ENCODE measurements at regions not wholly inside any gene's neighbourhood (a gene's known extent, or its start where the extent isn't known, plus 50 kb on each side); places are given as distances from the start of the nearest gene placed in this dataset.
"Not testable (repeated sequence)": the region's sequence is repeated elsewhere in the genome, so short reads cannot be mapped to it uniquely, and the experiment has no call there.

- DNase-seq (ENCODE audit: low read depth), result peak; percentile 88
Observed at GRCh38 chr13:48808683-48809082, 155.0 kb downstream of the CYSLTR2 start.

- DNase-seq (ENCODE audit: low read depth), result no peak
Observed at GRCh38 chr13:48810013-48810412, 156.3 kb downstream of the CYSLTR2 start.

GRCh38 chr13:48813518-48813917 lies 159.8 kb downstream of the CYSLTR2 start:
- DNase-seq (ENCODE audit: low read depth), result no peak

- DNase-seq (ENCODE audit: low read depth), result peak; percentile 75
Observed at GRCh38 chr13:48816700-48817099, 159.0 kb upstream of the FNDC3A start.

DNA sequence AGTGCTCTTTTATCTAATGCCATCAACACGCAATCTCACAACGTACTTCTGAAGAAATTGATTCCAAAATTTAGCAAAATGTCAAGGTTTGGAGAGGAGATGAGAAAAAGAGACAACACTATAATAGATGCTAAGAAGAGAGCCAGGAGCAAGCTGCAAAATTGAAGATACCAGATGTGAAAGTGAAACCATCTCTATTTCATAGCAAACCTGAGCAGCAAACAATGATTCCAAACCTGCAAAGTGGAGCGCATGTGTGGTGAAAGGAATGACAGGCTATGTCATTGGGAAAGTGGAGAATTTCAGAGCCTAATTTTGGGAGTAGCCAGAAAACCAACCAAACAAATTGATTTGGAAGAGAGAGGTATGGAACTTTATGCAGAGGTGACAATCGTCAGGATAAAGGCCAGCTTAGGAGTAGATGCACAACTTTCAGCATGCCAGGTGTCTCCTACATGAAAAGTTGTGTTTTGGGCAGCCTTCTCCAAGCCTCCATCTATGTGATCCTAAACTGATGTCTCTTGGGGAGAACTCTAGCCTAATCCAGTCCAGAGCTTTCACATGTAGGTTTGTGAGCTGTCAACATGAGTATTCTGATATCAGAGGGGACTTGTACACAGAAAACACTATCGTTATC lies 158.4 kb upstream of the FNDC3A start:
- peak; percentile 12 for DNase-seq (ENCODE audit: low read depth)

DNA sequence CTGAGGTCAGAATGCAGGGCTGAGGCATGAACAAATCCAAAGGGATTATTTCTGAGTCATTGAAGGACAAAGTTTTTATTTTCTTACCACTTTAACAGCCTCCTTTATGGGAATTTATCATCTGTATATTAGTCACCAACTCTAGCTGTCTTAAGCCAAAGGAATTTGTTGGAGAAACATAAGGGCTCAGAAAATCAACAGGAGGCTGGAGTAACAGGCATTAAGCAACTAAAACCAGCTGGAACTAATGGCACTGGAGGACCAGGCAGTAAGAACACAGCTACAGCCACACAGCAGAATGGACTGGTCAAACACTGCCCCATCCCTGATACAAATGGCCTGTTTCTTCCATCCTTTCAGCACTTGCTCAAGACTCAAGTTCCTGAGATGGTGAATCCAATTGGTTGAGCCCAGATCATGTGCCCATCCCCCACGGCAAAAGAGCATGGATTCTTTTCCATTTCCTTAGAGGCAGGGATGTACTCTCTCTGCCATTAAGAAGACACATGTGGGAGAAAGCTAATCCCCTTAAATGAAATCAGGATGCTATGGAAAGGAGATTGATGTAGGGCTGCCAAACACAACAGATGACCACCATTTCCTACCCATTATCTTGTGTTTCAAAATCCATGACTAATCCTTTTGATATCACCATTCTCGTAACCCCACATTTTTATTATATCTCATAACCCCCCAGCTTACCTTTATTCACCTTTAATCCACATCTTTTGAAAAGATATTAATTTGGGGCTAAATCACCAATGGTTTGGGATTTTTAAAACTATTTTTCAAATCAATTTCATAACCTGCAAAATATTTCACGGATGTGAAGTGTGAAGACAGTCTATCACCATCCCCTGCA lies 157.0 kb upstream of the FNDC3A start:
- peak; percentile 99 for DNase-seq (ENCODE audit: low read depth)

DNA sequence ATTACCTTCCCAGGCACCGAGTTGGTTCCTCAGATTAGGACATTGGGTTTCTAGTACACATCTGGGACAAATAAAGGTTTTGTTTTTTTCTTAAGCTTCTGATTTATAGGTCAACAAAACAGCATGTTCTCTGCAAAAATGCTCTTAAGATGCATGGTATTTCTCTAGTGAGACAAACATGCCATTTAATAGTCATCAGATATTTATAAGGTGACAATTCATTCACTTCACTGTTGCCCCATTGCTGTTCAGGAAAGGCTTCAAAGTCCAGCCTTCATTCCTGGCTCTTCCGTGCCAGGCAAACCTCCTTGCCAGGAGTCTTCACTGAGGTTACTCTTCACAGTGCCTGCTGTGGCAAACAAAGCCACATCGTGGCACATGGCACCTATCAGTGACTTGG lies 156.3 kb upstream of the FNDC3A start:
- DNase-seq (ENCODE audit: low read depth), result no peak

GRCh38 chr13:48819899-48820298 lies 155.8 kb upstream of the FNDC3A start:
- DNase-seq (ENCODE audit: low read depth), result no peak

GRCh38 chr13:48823526-48823925 lies 152.2 kb upstream of the FNDC3A start:
- not testable (repeated sequence) for DNase-seq (ENCODE audit: low read depth)

- DNase-seq (ENCODE audit: low read depth), result no peak
Observed at GRCh38 chr13:48826039-48826438, 149.7 kb upstream of the FNDC3A start.

DNA sequence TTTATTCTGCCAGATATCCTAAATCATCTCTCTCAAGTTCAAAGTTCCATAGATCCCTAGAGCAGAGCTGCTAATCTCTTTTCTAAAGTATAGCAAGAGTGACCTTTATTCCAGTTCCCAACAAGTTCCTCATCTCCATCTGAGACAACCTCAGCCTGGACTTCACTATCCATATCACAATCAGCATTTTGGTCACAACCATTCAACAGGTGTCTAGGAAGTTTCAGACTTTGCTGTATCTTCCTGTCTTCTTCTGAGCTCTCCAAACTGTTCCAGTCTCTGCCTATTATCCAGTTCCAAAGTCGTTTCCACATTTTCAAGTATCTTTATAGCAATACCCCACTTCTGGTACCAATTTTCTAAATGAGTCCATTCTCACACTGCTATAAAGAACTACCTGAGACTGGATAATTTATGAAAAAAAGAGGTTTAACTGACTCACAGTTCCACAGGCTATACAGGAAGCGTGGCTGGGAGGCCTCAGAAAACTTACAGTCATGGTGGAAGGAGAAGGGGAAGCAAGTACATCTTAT lies 148.7 kb upstream of the FNDC3A start:
- not testable (repeated sequence) for DNase-seq (ENCODE audit: low read depth)

- no peak for DNase-seq (ENCODE audit: low read depth)
Observed at GRCh38 chr13:48827709-48828108, 148.0 kb upstream of the FNDC3A start.

GRCh38 chr13:48828962-48829411 lies 146.7 kb upstream of the FNDC3A start:
- peak; percentile 32 for DNase-seq (ENCODE audit: low read depth)

- DNase-seq (ENCODE audit: low read depth), result no peak
Observed at GRCh38 chr13:48829536-48829935, 146.2 kb upstream of the FNDC3A start.

- DNase-seq (ENCODE audit: low read depth), result peak; percentile 52
Observed at GRCh38 chr13:48831248-48831647, 144.5 kb upstream of the FNDC3A start.

DNA sequence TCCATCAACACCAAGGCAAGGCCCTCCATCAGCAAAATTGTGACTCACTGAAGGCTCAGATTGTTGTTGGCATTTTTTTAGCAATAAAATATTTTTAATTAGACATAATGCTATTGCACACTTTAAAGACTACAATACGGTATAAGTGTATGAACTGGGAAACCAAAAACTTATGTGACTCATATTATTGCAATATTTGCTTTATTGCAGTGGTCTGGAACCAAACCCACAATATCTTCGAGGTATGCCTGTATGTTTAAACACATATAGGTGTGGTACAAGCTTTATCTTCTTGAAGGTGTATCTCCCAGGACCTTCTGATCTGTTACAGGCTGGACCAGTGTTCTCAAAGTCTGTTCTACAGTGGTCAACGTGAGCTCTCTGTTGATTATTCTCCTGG lies 142.3 kb upstream of the FNDC3A start:
- no peak for DNase-seq (ENCODE audit: low read depth)

DNA sequence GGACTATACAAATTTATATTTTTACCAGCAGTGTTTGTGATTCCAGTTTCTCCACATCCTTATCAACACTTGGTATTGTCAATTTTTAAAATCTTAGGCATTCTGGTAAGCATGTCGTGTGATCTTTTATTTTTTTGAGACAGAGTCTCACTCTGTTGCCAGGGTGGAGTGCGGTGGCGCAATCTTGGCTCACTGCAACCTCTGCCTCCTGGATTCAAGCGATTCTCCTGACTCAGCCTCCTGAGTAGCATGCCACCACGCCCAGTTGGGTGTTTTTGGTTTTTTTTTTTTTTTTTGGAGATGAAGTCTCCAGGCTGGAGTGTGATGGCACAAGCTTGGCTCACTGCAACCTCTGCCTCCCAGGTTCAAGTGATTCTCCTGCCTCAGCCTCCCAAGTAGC lies 140.4 kb upstream of the FNDC3A start:
- not testable (repeated sequence) for DNase-seq (ENCODE audit: low read depth)

GRCh38 chr13:48838193-48838973 lies 137.3 kb upstream of the FNDC3A start:
- peak; percentile 77 for DNase-seq (ENCODE audit: low read depth)

- no peak for DNase-seq (ENCODE audit: low read depth)
Observed at GRCh38 chr13:48839171-48839570, 136.5 kb upstream of the FNDC3A start.

GRCh38 chr13:48840366-48840765 lies 135.3 kb upstream of the FNDC3A start:
- DNase-seq (ENCODE audit: low read depth), result no peak

GRCh38 chr13:48842316-48842715 lies 133.4 kb upstream of the FNDC3A start:
- no peak for DNase-seq (ENCODE audit: low read depth)

DNA sequence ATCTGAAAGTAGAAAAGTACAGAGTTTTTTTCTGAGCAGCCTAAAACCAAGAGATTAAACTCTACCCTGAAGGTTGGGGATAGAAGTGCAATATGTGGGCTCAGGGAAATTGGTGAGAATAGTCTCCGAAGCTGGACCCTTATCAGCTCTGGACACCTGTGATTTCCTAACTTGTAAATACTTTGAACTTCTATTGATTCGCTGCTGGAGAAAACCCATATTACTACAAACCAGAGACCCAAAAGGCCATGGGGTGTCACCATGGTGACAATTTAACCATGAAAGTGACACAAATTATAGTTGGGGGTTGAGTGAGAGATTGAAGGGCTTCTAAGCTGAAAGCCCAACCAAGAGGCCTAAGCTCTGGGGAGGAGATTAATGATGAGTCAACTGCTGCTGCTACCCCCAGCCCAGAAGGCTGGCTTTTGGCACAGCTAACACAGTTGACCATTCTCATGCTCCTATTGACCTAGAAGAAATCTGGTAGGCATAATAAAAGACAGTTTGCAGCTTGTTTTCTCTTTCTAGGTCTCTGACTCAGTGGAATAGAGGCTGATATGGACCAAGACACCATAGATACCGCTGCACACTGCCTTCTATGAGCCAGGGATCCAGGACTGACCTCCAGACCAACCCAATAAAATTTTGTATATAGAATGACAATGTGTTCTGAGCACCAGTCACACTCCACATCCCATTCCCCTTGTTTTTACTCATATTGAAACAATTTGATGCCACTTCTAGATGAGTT lies 131.9 kb upstream of the FNDC3A start:
- no peak for DNase-seq (ENCODE audit: low read depth)

Measured in amniotic epithelial cell (primary cell).